H1 (cell line): ENCODE measurements at regions not wholly inside any gene's neighbourhood (a gene's known extent, or its start where the extent isn't known, plus 50 kb on each side); places are given as distances from the start of the nearest gene placed in this dataset.

Experiments used
- CTCF ChIA-PET: fragments of 300-600 bp; sonication (Branson Sonifier 250); formaldehyde crosslinking; loops from one replicate; lab custom pipeline; 2021; ENCODE audit not compliant: partially characterized antibody; lab: Charles Lee
- POLR2A ChIA-PET: fragments of 300-600 bp; sonication (Branson Sonifier 250); formaldehyde crosslinking; loops from one replicate; lab custom pipeline; 2021; ENCODE audit warnings: inconsistent platforms; ENCODE audit not compliant: partially characterized antibody; lab: Charles Lee
- DNase-seq, 2 experiments: peaks; one replicate each; pipeline versions ENCODE4 v3.0.0 to v3.0.0-alpha.2; 2010 to 2022; ENCODE audit warnings: low spot score in 2 of 2, low read depth in 1 of 2, mixed read lengths in 1 of 2
- FAIRE-seq: peaks from 2 replicates; lab custom pipeline; 2011; peaks lifted over from hg19 to GRCh38; lab: Jason Lieb, UNC
- H2AFZ ChIP-seq: 2 replicates; pipeline ENCODE4 v1.8.1; 2012; ENCODE audit warnings: low read length, inconsistent platforms
- H2AK5ac ChIP-seq: 2 replicates; pipeline ENCODE4 v1.6.1; 2013; ENCODE audit warnings: low read depth, low read length
- H2BK120ac ChIP-seq: replicated peaks from 2 replicates; pipeline ENCODE3; 2013; ENCODE audit warnings: low read depth, low read length, inconsistent platforms
- H2BK12ac ChIP-seq: 2 replicates; pipeline ENCODE4 v1.6.1; 2013; ENCODE audit warnings: low read depth, low read length
- H2BK15ac ChIP-seq: 2 replicates; pipeline ENCODE4 v1.6.1; 2013; ENCODE audit warnings: low read length
- H2BK20ac ChIP-seq: 2 replicates; pipeline ENCODE4 v1.6.1; 2013; ENCODE audit warnings: low read length
- H2BK5ac ChIP-seq: 2 replicates; pipeline ENCODE4 v1.6.1; 2013; ENCODE audit warnings: low read depth, low read length
- H3K14ac ChIP-seq: 2 replicates; pipeline ENCODE4 v1.6.1; 2013; ENCODE audit warnings: inconsistent platforms; ENCODE audit not compliant: insufficient read length
- H3K18ac ChIP-seq: 2 replicates; pipeline ENCODE4 v1.6.1; 2013; ENCODE audit warnings: low read length; ENCODE audit errors: extremely low read depth
- H3K23ac ChIP-seq: 2 replicates; pipeline ENCODE4 v1.6.1; 2013; ENCODE audit warnings: inconsistent platforms; ENCODE audit not compliant: insufficient read length
- H3K23me2 ChIP-seq: 2 replicates; pipeline ENCODE4 v1.6.1; 2013; ENCODE audit warnings: low read depth, low read length
- H3K27ac ChIP-seq: 2 replicates; pipeline ENCODE4 v1.6.1; 2011; ENCODE audit warnings: low read depth, low read length, inconsistent platforms
- H3K27me3 ChIP-seq, 4 experiments: replicated peaks in 1 of 4; 1 replicate in 1 of 4; 2 replicates in 3 of 4; pipeline versions ENCODE4 v1.6.1 to v1.8.1; 2011 to 2013; ENCODE audit warnings: low read length in 3 of 4, mild to moderate bottlenecking in 3 of 4, inconsistent platforms in 2 of 4, mixed read lengths in 2 of 4, moderate library complexity in 1 of 4; ENCODE audit not compliant: control insufficient read depth in 3 of 4, insufficient read depth in 3 of 4; ENCODE audit errors: extremely low read depth in 1 of 4
- H3K36me3 ChIP-seq, 4 experiments: 2 replicates each; pipeline versions ENCODE4 v1.6.1 to v1.8.1; 2011 to 2013; ENCODE audit warnings: mild to moderate bottlenecking in 4 of 4, low read length in 3 of 4, moderate library complexity in 2 of 4, control low read depth in 1 of 4, inconsistent platforms in 1 of 4; ENCODE audit not compliant: insufficient read depth in 4 of 4, control insufficient read depth in 2 of 4
- H3K4ac ChIP-seq: replicated peaks from 2 replicates; pipeline ENCODE3; 2013; ENCODE audit warnings: low read length, low read depth, mixed read lengths, inconsistent platforms; ENCODE audit not compliant: insufficient read length
- H3K4me1 ChIP-seq, 4 experiments: replicated peaks in 1 of 4; 1 replicate in 1 of 4; 2 replicates in 3 of 4; pipeline versions ENCODE4 v1.6.1 to v1.8.1; 2011 to 2013; ENCODE audit warnings: low read length in 3 of 4, inconsistent platforms in 2 of 4, mixed read lengths in 1 of 4; ENCODE audit not compliant: insufficient read depth in 4 of 4, control insufficient read depth in 3 of 4
- H3K4me2 ChIP-seq, 2 experiments: 2 replicates each; pipeline versions ENCODE4 v1.6.1 to v1.8.1; 2011 to 2013; ENCODE audit warnings: low read depth in 2 of 2, low read length in 2 of 2, control low read depth in 1 of 2, inconsistent platforms in 1 of 2, mild to moderate bottlenecking in 1 of 2; ENCODE audit not compliant: insufficient read depth in 1 of 2
- H3K4me3 ChIP-seq, 4 experiments: fragments of 200-600, 300-600 bp in 1 of 4; sonication (generic), shearing (Covaris generic), sonication (Bioruptor Twin) in 1 of 4; 2 replicates each; pipeline versions ENCODE4 v1.5.1 to v1.8.1; 2011 to 2016; ENCODE audit warnings: low read length in 4 of 4, low read depth in 3 of 4, control low read depth in 2 of 4, inconsistent platforms in 2 of 4, mild to moderate bottlenecking in 2 of 4, mixed read lengths in 1 of 4, moderate library complexity in 1 of 4; ENCODE audit not compliant: insufficient read depth in 2 of 4; ENCODE audit errors: extremely low read depth in 1 of 4
- H3K56ac ChIP-seq: replicated peaks from 2 replicates; pipeline ENCODE3; 2013; ENCODE audit warnings: low read depth, mild to moderate bottlenecking, mixed read lengths, low read length, inconsistent platforms; ENCODE audit not compliant: insufficient read length
- H3K79me1 ChIP-seq: 2 replicates; pipeline ENCODE4 v1.6.1; 2013; ENCODE audit warnings: low read depth, low read length, control low read depth
- H3K79me2 ChIP-seq, 2 experiments: 2 replicates each; pipeline versions ENCODE4 v1.6.1 to v1.8.1; 2012 to 2013; ENCODE audit warnings: low read length in 2 of 2, mild to moderate bottlenecking in 2 of 2, inconsistent platforms in 1 of 2; ENCODE audit not compliant: insufficient read depth in 2 of 2, control insufficient read depth in 1 of 2
- H3K9ac ChIP-seq, 4 experiments: replicated peaks in 1 of 4; 1 replicate in 1 of 4; 2 replicates in 3 of 4; pipeline versions ENCODE4 v1.6.1 to v1.8.1; 2011 to 2013; ENCODE audit warnings: low read depth in 3 of 4, low read length in 3 of 4, control low read depth in 2 of 4, mild to moderate bottlenecking in 2 of 4, moderate library complexity in 2 of 4, inconsistent platforms in 1 of 4; ENCODE audit errors: extremely low read depth in 1 of 4
- H3K9me3 ChIP-seq, 2 experiments: 2 replicates each; pipeline versions ENCODE4 v1.6.1 to v1.8.1; 2012 to 2013; ENCODE audit warnings: mild to moderate bottlenecking in 2 of 2, moderate library complexity in 2 of 2, control low read depth in 1 of 2, inconsistent platforms in 1 of 2, low read depth in 1 of 2, low read length in 1 of 2, mixed read lengths in 1 of 2; ENCODE audit not compliant: insufficient read depth in 2 of 2
- H4K20me1 ChIP-seq, 2 experiments: replicated peaks in 1 of 2; 2 replicates each; pipeline versions ENCODE3 to v1.8.1; 2011 to 2013; ENCODE audit warnings: inconsistent platforms in 2 of 2, low read length in 2 of 2, mild to moderate bottlenecking in 1 of 2; ENCODE audit not compliant: insufficient read depth in 2 of 2, control insufficient read depth in 1 of 2
- H4K5ac ChIP-seq: 2 replicates; pipeline ENCODE4 v1.6.1; 2013; ENCODE audit warnings: low read length, low read depth, mixed read lengths, inconsistent platforms; ENCODE audit not compliant: insufficient read length
- H4K8ac ChIP-seq: 2 replicates; pipeline ENCODE4 v1.8.0; 2013; ENCODE audit warnings: mild to moderate bottlenecking, moderate library complexity, low read length, inconsistent platforms; ENCODE audit not compliant: insufficient read depth; ENCODE audit errors: extremely low read depth
- H4K91ac ChIP-seq: replicated peaks from 2 replicates; pipeline ENCODE3; 2013; ENCODE audit warnings: low read length, mixed read lengths, inconsistent platforms; ENCODE audit not compliant: insufficient read length
- BRCA1 ChIP-seq: IDR thresholded peaks from 2 replicates; pipeline ENCODE4 v1.6.1; 2012; ENCODE audit warnings: low read depth, low read length, improper control_type of control experiment
- GTF2F1 ChIP-seq: IDR thresholded peaks from 2 replicates; pipeline ENCODE4 v1.6.1; 2012; ENCODE audit warnings: low read depth, low read length, improper control_type of control experiment, borderline replicate concordance
- RAD21 ChIP-seq, 2 experiments: IDR thresholded peaks in 1 of 2; conservative IDR thresholded peaks in 1 of 2; 2 replicates each; pipeline ENCODE4 v1.6.1; 2011; ENCODE audit warnings: low read depth in 2 of 2, low read length in 2 of 2, improper control_type of control experiment in 1 of 2, inconsistent platforms in 1 of 2, mild to moderate bottlenecking in 1 of 2, moderate library complexity in 1 of 2
- SIRT6 ChIP-seq: IDR thresholded peaks from one replicate; pipeline ENCODE4 v1.7.1; 2012; ENCODE audit warnings: low read length, inconsistent platforms
- SUZ12 ChIP-seq: fragments of 200-600 bp; sonication (generic); IDR thresholded peaks from 2 replicates; pipeline ENCODE4 v1.6.1; 2012; ENCODE audit warnings: mild to moderate bottlenecking, inconsistent platforms, low read length, moderate library complexity, mixed read lengths
- TAF7 ChIP-seq: optimal IDR thresholded peaks from 2 replicates; pipeline ENCODE3; 2011; ENCODE audit warnings: low read depth, mild to moderate bottlenecking, inconsistent platforms, low read length, moderate library complexity, borderline replicate concordance
- TCF12 ChIP-seq: IDR thresholded peaks from 2 replicates; pipeline ENCODE4 v1.6.1; 2011; ENCODE audit warnings: low read depth, mild to moderate bottlenecking, low read length
- WGBS, 2 experiments: shearing (Covaris generic) in 1 of 2; methylation state at CpG; one replicate each; pipeline versions ENCODE4 v1.1.6 to v1.1.7; 2013 to 2015; ENCODE audit warnings: low lambda C conversion rate in 2 of 2, mixed read lengths in 2 of 2, inconsistent platforms in 1 of 2, low coverage in 1 of 2, missing lambda C conversion rate in 1 of 2; ENCODE audit not compliant: insufficient replicate concordance in 2 of 2, insufficient coverage in 1 of 2, insufficient read length in 1 of 2; ENCODE audit errors: extremely low coverage in 1 of 2, missing lambda C conversion rate in 1 of 2; 5-methylcytosine and 5-hydroxymethylcytosine counted together
- TF ChIP-seq, protein P1 (sequence below): IDR thresholded peaks from 2 replicates; pipeline ENCODE4 v1.6.1; 2012; ENCODE audit warnings: inconsistent platforms
- TF ChIP-seq, protein P2 (sequence below), 3 experiments: IDR thresholded peaks; 1 replicate in 2 of 3; 2 replicates in 1 of 3; pipeline versions ENCODE4 v1.5.1 to v1.6.1; 2011; ENCODE audit warnings: low read length in 3 of 3, mild to moderate bottlenecking in 3 of 3, inconsistent platforms in 2 of 3, low read depth in 1 of 3, moderate library complexity in 1 of 3; ENCODE audit not compliant: insufficient read depth in 1 of 3; ENCODE audit errors: control extremely low read depth in 1 of 3

- H2BK20ac ChIP-seq, result no peak overlapping the region
- no peak overlapping the region for H2BK12ac ChIP-seq
- H3K9ac ChIP-seq, result no peak overlapping the region
- H2AK5ac ChIP-seq, result no peak overlapping the region
- no peak overlapping the region for H4K91ac ChIP-seq
- H4K8ac ChIP-seq, result no peak overlapping the region
- no peak for DNase-seq
- no peak overlapping the region for H2BK5ac ChIP-seq
- no peak overlapping the region for H3K4me2 ChIP-seq
- no peaks in the 10 kb centered on the region for H3K79me2 ChIP-seq
- no peak overlapping the region for H3K4me3 ChIP-seq
- no peaks in the 10 kb centered on the region for H3K27me3 ChIP-seq
- no peak overlapping the region for H4K5ac ChIP-seq
- no peak overlapping the region for H3K27ac ChIP-seq
- H3K79me1 ChIP-seq, result no peaks in the 10 kb centered on the region
- WGBS, 2 experiments, result 73% methylated on average over 4 of the region's 4 CpGs; no CpG with 5 or more reads in 1 of the 2 experiments
- no peak overlapping the region for H2AFZ ChIP-seq
- H2BK120ac ChIP-seq, result no peak overlapping the region
- H3K14ac ChIP-seq, result no peak overlapping the region
- H3K18ac ChIP-seq, result no peak overlapping the region
- H3K23me2 ChIP-seq, result no peaks in the 10 kb centered on the region
- H3K36me3 ChIP-seq, result no peaks in the 10 kb centered on the region
- H3K9me3 ChIP-seq, result no peaks in the 10 kb centered on the region; a peak in 1 of 4 replicates
- H4K20me1 ChIP-seq, result no peaks in the 10 kb centered on the region
- no peaks in the 10 kb centered on the region for H3K4me1 ChIP-seq
- H2BK15ac ChIP-seq, result no peak overlapping the region
- H3K23ac ChIP-seq, result no peak overlapping the region
- FAIRE-seq, result no peak
- H3K4ac ChIP-seq, result no peak overlapping the region
- H3K56ac ChIP-seq, result no peak overlapping the region
- TF ChIP-seq TAF7, result no peak
- TF ChIP-seq, protein P1, sequence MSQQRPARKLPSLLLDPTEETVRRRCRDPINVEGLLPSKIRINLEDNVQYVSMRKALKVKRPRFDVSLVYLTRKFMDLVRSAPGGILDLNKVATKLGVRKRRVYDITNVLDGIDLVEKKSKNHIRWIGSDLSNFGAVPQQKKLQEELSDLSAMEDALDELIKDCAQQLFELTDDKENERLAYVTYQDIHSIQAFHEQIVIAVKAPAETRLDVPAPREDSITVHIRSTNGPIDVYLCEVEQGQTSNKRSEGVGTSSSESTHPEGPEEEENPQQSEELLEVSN, result no peak
- no peak for TF ChIP-seq GTF2F1
- TF ChIP-seq, protein P2, sequence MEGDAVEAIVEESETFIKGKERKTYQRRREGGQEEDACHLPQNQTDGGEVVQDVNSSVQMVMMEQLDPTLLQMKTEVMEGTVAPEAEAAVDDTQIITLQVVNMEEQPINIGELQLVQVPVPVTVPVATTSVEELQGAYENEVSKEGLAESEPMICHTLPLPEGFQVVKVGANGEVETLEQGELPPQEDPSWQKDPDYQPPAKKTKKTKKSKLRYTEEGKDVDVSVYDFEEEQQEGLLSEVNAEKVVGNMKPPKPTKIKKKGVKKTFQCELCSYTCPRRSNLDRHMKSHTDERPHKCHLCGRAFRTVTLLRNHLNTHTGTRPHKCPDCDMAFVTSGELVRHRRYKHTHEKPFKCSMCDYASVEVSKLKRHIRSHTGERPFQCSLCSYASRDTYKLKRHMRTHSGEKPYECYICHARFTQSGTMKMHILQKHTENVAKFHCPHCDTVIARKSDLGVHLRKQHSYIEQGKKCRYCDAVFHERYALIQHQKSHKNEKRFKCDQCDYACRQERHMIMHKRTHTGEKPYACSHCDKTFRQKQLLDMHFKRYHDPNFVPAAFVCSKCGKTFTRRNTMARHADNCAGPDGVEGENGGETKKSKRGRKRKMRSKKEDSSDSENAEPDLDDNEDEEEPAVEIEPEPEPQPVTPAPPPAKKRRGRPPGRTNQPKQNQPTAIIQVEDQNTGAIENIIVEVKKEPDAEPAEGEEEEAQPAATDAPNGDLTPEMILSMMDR (IDR thresholded peaks at IDR 0.05; ENCODE audit: control extremely low read depth in 1 of 3, insufficient read depth in 1 of 3, low read depth in 1 of 3, low read length in 3 of 3), result peak; percentile 26 to 62 (median 36); a peak in 3 of 4 replicates
- TF ChIP-seq TCF12, result no peak
- TF ChIP-seq SIRT6, result no peak
- TF ChIP-seq BRCA1, result no peak
- no peak for TF ChIP-seq SUZ12
- TF ChIP-seq RAD21 (IDR thresholded peaks at IDR 0.05 in 1 of 2, conservative IDR thresholded peaks at IDR 0.05 in 1 of 2; ENCODE audit: low read depth in 2 of 2, low read length in 2 of 2), result peak; percentile 24 to 40; a peak in 3 of 4 replicates
- ChIA-PET CTCF (interaction anchor here (0.6 to 4.8 kb wide), 15 partner anchors 9 to 562 kb away, joined by 3 to 39 read pairs (median 4); no protein-coding TSS in a partner anchor), POLR2A (no interaction called here)
Measured at GRCh38 chr2:21395366-21395765, 271.6 kb downstream of the TDRD15 start.
